SK-N-SH (cell line): ENCODE measurements at regions not wholly inside any gene's neighbourhood (a gene's known extent, or its start where the extent isn't known, plus 50 kb on each side); places are given as distances from the start of the nearest gene placed in this dataset.

ENCODE experiments used
- CTCF ChIA-PET: fragments of 300-600, 350-600 bp; formaldehyde crosslinking; extraction: SDS; loops from one replicate; lab custom pipeline; 2021; lab: Yijun Ruan, JAX
- POLR2A ChIA-PET: fragments of 350-600 bp; sonication (Branson Sonifier 250); formaldehyde crosslinking; extraction: SDS; loops from one replicate; lab custom pipeline; 2020; ENCODE audit warnings: antibody characterized with exemption, inconsistent platforms; lab: Yijun Ruan, JAX
- DNase-seq: peaks from one replicate; pipeline ENCODE4 v3.0.0; 2012
- H2AFZ ChIP-seq: fragments of 200-600 bp; sonication (generic); 2 replicates; pipeline ENCODE4 v1.8.1; 2016; ENCODE audit warnings: antibody characterized with exemption, mild to moderate bottlenecking, low read depth
- H3F3A ChIP-seq: fragments of 200-600 bp; sonication (generic); replicated peaks from 2 replicates; pipeline ENCODE3; 2016; ENCODE audit warnings: antibody characterized with exemption, mild to moderate bottlenecking; ENCODE audit not compliant: insufficient read depth
- H3K27ac ChIP-seq, 2 experiments: fragments of 200-500 bp in 1 of 2; fragments of 200-600 bp in 1 of 2; sonication (Bioruptor generic) in 1 of 2; sonication (generic), shearing (Covaris generic) in 1 of 2; 2 replicates each; pipeline versions ENCODE4 v1.5.1 to v1.6.1; 2014 to 2016; ENCODE audit warnings: low read depth in 2 of 2, inconsistent platforms in 1 of 2, low read length in 1 of 2, mild to moderate bottlenecking in 1 of 2, mixed read lengths in 1 of 2
- H3K27me3 ChIP-seq: fragments of 200-600 bp; sonication (generic), shearing (Covaris generic); 2 replicates; pipeline ENCODE4 v1.6.1; 2016; ENCODE audit warnings: mixed run types; ENCODE audit not compliant: insufficient read depth
- H3K36me3 ChIP-seq, 2 experiments: fragments of 200-500 bp in 1 of 2; fragments of 200-600 bp in 1 of 2; sonication (Bioruptor generic) in 1 of 2; sonication (generic) in 1 of 2; replicated peaks in 1 of 2; 2 replicates each; pipeline versions ENCODE3 to v1.5.1; 2014 to 2016; ENCODE audit warnings: low read length in 1 of 2, mild to moderate bottlenecking in 1 of 2; ENCODE audit not compliant: insufficient read depth in 2 of 2, control insufficient read depth in 1 of 2
- H3K4me1 ChIP-seq, 2 experiments: fragments of 200-500 bp in 1 of 2; fragments of 200-600 bp in 1 of 2; sonication (Bioruptor generic) in 1 of 2; sonication (generic), shearing (Covaris generic) in 1 of 2; 2 replicates each; pipeline versions ENCODE4 v1.5.1 to v1.6.1; 2014 to 2016; ENCODE audit warnings: low read depth in 1 of 2, low read length in 1 of 2, mixed run types in 1 of 2; ENCODE audit not compliant: insufficient read depth in 2 of 2, control insufficient read depth in 1 of 2
- H3K4me2 ChIP-seq: fragments of 200-600 bp; sonication (generic), shearing (Covaris generic); 2 replicates; pipeline ENCODE4 v1.6.1; 2017; ENCODE audit warnings: mixed run types
- H3K4me3 ChIP-seq, 2 experiments: fragments of 200-500 bp in 1 of 2; fragments of 200-600 bp in 1 of 2; sonication (Bioruptor generic) in 1 of 2; sonication (generic), shearing (Covaris generic) in 1 of 2; 2 replicates each; pipeline versions ENCODE4 v1.5.1 to v1.8.1; 2014 to 2016; ENCODE audit warnings: low read depth in 2 of 2, inconsistent platforms in 1 of 2, low read length in 1 of 2, mild to moderate bottlenecking in 1 of 2, mixed read lengths in 1 of 2, moderate library complexity in 1 of 2
- H3K79me2 ChIP-seq: fragments of 200-600 bp; sonication (generic); 2 replicates; pipeline ENCODE4 v1.8.1; 2017; ENCODE audit warnings: mild to moderate bottlenecking; ENCODE audit not compliant: insufficient read depth
- H3K9ac ChIP-seq: fragments of 200-600 bp; sonication (generic); 2 replicates; pipeline ENCODE4 v1.6.1; 2017; ENCODE audit warnings: mixed run types
- H3K9me2 ChIP-seq: fragments of 200-600 bp; sonication (generic); 2 replicates; pipeline ENCODE4 v1.6.1; 2017; ENCODE audit warnings: mixed run types
- H3K9me3 ChIP-seq: fragments of 200-600 bp; sonication (generic); 2 replicates; pipeline ENCODE4 v1.6.1; 2017; ENCODE audit warnings: mixed run types, mild to moderate bottlenecking, moderate library complexity
- H4K20me1 ChIP-seq: fragments of 200-600 bp; sonication (generic); 2 replicates; pipeline ENCODE4 v1.6.1; 2017; ENCODE audit warnings: mild to moderate bottlenecking, mixed run types; ENCODE audit not compliant: insufficient read depth
- CHD2 ChIP-seq: fragments of 150-350 bp; IDR thresholded peaks from 2 replicates; pipeline ENCODE4 v1.6.1; 2018; ENCODE audit warnings: low read length; ENCODE audit not compliant: partially characterized antibody
- ELF1 ChIP-seq: IDR thresholded peaks from 2 replicates; pipeline ENCODE4 v1.4.0; 2012
- EZH2phosphoT487 ChIP-seq: fragments of 200-600 bp; sonication (generic); IDR thresholded peaks from 2 replicates; pipeline ENCODE4 v1.6.1; 2017; ENCODE audit warnings: low read depth, mixed run types, mild to moderate bottlenecking, antibody characterized with exemption, moderate library complexity, borderline replicate concordance
- FOSL2 ChIP-seq: IDR thresholded peaks from 2 replicates; pipeline ENCODE4 v1.4.0; 2012; ENCODE audit warnings: low read depth, mild to moderate bottlenecking, moderate library complexity, borderline replicate concordance
- GATA2 ChIP-seq: sonication (generic); formaldehyde crosslinking; IDR thresholded peaks from 2 replicates; pipeline ENCODE4 v1.5.0; 2020; ENCODE audit warnings: mild to moderate bottlenecking, missing genetic modification reagents
- JUND ChIP-seq: IDR thresholded peaks from 2 replicates; pipeline ENCODE4 v1.4.0; 2012
- MAX ChIP-seq: IDR thresholded peaks from 2 replicates; pipeline ENCODE4 v1.4.0; 2012; ENCODE audit warnings: low read depth
- MEF2A ChIP-seq: IDR thresholded peaks from 2 replicates; pipeline ENCODE4 v1.4.0; 2012; ENCODE audit warnings: low read depth, borderline replicate concordance
- PBX3 ChIP-seq: IDR thresholded peaks from 2 replicates; pipeline ENCODE4; 2012
- POLR2AphosphoS5 ChIP-seq: IDR thresholded peaks from 2 replicates; pipeline ENCODE4 v1.6.1; 2012; ENCODE audit warnings: low read depth, low read length
- RCOR1 ChIP-seq: fragments of 150-350 bp; IDR thresholded peaks from 2 replicates; pipeline ENCODE4 v1.6.1; 2017; ENCODE audit warnings: antibody characterized with exemption, low read length
- RFX5 ChIP-seq: IDR thresholded peaks from 2 replicates; pipeline ENCODE4 v1.6.1; 2012; ENCODE audit warnings: mild to moderate bottlenecking, improper control_type of control experiment, low read length
- RXRA ChIP-seq: IDR thresholded peaks from 2 replicates; pipeline ENCODE4 v1.4.0; 2012; ENCODE audit warnings: low read depth, mild to moderate bottlenecking, borderline replicate concordance
- SIN3A ChIP-seq: IDR thresholded peaks from 2 replicates; pipeline ENCODE4 v1.6.1; 2012; ENCODE audit warnings: low read depth, mild to moderate bottlenecking, low read length, moderate library complexity, borderline replicate concordance
- SMC3 ChIP-seq: IDR thresholded peaks from 2 replicates; pipeline ENCODE4 v1.6.1; 2012; ENCODE audit warnings: low read depth, low read length, improper control_type of control experiment
- TAF1 ChIP-seq: IDR thresholded peaks from 2 replicates; pipeline ENCODE4 v1.6.1; 2012; ENCODE audit warnings: low read depth, mild to moderate bottlenecking, low read length, moderate library complexity, borderline replicate concordance
- TCF12 ChIP-seq: IDR thresholded peaks from 2 replicates; pipeline ENCODE4 v1.4.0; 2012
- TEAD4 ChIP-seq: IDR thresholded peaks from 2 replicates; pipeline ENCODE4 v1.4.0; 2012; ENCODE audit warnings: mild to moderate bottlenecking, borderline replicate concordance; ENCODE audit not compliant: insufficient read depth
- WGBS: methylation state at CpG from one replicate; pipeline ENCODE4 v1.1.6; 2017; ENCODE audit warnings: low lambda C conversion rate; 5-methylcytosine and 5-hydroxymethylcytosine counted together

DNA sequence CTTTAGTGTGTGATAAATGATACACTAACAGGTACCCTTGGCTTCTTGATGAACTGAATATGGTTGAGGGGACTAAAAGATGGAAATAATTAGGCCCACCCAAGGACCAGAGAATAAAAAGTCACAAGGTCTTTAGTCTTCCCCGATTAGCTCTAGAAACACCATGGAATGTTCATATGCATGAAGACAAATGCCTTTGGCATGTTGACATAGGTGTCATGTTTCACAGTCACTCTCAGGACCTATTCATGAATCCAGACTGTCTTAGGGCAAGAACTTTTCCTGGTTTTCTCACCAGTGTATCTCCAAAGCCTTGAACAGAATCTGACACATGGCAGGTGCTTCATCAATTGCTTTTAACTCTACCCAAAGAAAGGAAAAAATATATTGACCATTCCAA lies 412.8 kb downstream of the AJAP1 start:
- no peaks in the 10 kb centered on the region for H3K36me3 ChIP-seq
- no peaks in the 10 kb centered on the region for H3K4me1 ChIP-seq
- H3K9me2 ChIP-seq: no peaks in the 10 kb centered on the region
- H3K9ac ChIP-seq: no peak overlapping the region
- 6% methylated on average over 1 of the region's 1 CpG for WGBS
- POLR2A ChIA-PET: no interaction called here
- H3K27ac ChIP-seq: no peak overlapping the region
- H2AFZ ChIP-seq: no peak overlapping the region
- H3K9me3 ChIP-seq: no peaks in the 10 kb centered on the region
- no peak overlapping the region for H3K4me3 ChIP-seq
- H3K27me3 ChIP-seq: no peaks in the 10 kb centered on the region
- H4K20me1 ChIP-seq: no peaks in the 10 kb centered on the region
- DNase-seq: no peak
- H3K4me2 ChIP-seq: no peak overlapping the region
- no peak for TF ChIP-seq ELF1
- TF ChIP-seq JUND: no peak
- TF ChIP-seq TEAD4: no peak
- TF ChIP-seq TAF1: no peak
- TF ChIP-seq EZH2phosphoT487: no peak
- no peak for TF ChIP-seq MAX
- no peak for TF ChIP-seq POLR2AphosphoS5
- TF ChIP-seq MEF2A: no peak
- no peak for TF ChIP-seq SIN3A
- no peak for TF ChIP-seq RFX5
- TF ChIP-seq RCOR1: no peak
- TF ChIP-seq TCF12: no peak
- H3K79me2 ChIP-seq: no peaks in the 10 kb centered on the region
- no peaks in the 10 kb centered on the region for H3F3A ChIP-seq
- CTCF ChIA-PET: no interaction called here

- H3K4me3 ChIP-seq: no peak overlapping the region
- DNase-seq: no peak
- H3K27me3 ChIP-seq: no peaks in the 10 kb centered on the region
- no peak overlapping the region for H3K4me2 ChIP-seq
- no peak overlapping the region for H3K9ac ChIP-seq
- no peaks in the 10 kb centered on the region for H3K9me2 ChIP-seq
- H3F3A ChIP-seq: no peaks in the 10 kb centered on the region
- no peaks in the 10 kb centered on the region for H4K20me1 ChIP-seq
- H3K9me3 ChIP-seq: no peaks in the 10 kb centered on the region
- H3K27ac ChIP-seq: no peak overlapping the region
- H3K36me3 ChIP-seq: no peaks in the 10 kb centered on the region
- TF ChIP-seq PBX3 (no peak), FOSL2 (no peak), TCF12 (no peak), CHD2 (no peak), RXRA (no peak), SMC3 (no peak), SIN3A (no peak), RFX5 (no peak), GATA2 (CRISPR knock-in tag) (no peak), EZH2phosphoT487 (no peak)
- ChIA-PET CTCF (interaction anchor here (1.3 kb wide), 1 partner anchor 15 kb away, joined by 4 read pairs; no protein-coding TSS in a partner anchor), POLR2A (no interaction called here)
- 8% methylated on average over 3 of the region's 3 CpGs for whole genome bisulfite sequencing
- H2AFZ ChIP-seq: no peak overlapping the region
- no peaks in the 10 kb centered on the region for H3K4me1 ChIP-seq
- H3K79me2 ChIP-seq: no peaks in the 10 kb centered on the region
These were observed 399.3 kb downstream of the AJAP1 start for GRCh38 chr1:5053744-5054143.
